Epithelial cell of proximal tubule (primary cell): ENCODE measurements at regions not wholly inside any gene's neighbourhood (a gene's known extent, or its start where the extent isn't known, plus 50 kb on each side); places are given as distances from the start of the nearest gene placed in this dataset.
"Not testable (repeated sequence)": the region's sequence is repeated elsewhere in the genome, so short reads cannot be mapped to it uniquely, and the experiment has no call there.

Source experiments
- DNase-seq: peaks from one replicate; pipeline ENCODE4 v3.0.0-alpha.2; 2011; ENCODE audit warnings: low read depth
- H3K4me3 ChIP-seq: 2 replicates; pipeline ENCODE4 v1.5.1; 2011; ENCODE audit warnings: low read depth, mild to moderate bottlenecking, low read length
- TF ChIP-seq, protein P1 (sequence below): conservative IDR thresholded peaks from 2 replicates; pipeline ENCODE4 v1.5.1; 2012; ENCODE audit warnings: low read depth, mild to moderate bottlenecking, low read length

DNA sequence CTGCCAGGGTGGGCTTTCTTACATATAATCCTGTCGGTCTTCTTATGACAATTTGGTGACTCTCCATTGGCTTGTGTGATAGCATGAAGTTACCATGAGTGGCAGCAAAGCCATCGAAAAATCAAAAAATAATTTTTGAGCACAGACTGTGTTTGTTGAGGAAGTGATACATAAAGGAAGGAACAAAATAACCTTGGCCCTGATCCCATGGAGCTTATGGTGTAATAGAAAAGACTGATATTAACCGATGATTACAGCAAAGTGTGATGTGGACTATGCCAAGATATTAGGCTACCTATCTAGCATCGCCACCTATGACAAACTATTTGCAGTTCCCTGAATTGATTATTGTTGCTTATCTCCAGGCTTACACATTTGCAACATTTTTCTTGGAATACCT is 383.2 kb downstream of the AEBP2 start:
- TF ChIP-seq, protein P1, sequence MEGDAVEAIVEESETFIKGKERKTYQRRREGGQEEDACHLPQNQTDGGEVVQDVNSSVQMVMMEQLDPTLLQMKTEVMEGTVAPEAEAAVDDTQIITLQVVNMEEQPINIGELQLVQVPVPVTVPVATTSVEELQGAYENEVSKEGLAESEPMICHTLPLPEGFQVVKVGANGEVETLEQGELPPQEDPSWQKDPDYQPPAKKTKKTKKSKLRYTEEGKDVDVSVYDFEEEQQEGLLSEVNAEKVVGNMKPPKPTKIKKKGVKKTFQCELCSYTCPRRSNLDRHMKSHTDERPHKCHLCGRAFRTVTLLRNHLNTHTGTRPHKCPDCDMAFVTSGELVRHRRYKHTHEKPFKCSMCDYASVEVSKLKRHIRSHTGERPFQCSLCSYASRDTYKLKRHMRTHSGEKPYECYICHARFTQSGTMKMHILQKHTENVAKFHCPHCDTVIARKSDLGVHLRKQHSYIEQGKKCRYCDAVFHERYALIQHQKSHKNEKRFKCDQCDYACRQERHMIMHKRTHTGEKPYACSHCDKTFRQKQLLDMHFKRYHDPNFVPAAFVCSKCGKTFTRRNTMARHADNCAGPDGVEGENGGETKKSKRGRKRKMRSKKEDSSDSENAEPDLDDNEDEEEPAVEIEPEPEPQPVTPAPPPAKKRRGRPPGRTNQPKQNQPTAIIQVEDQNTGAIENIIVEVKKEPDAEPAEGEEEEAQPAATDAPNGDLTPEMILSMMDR, result no peak
- DNase-seq, result no peak
- no peak overlapping the region for H3K4me3 ChIP-seq

DNA sequence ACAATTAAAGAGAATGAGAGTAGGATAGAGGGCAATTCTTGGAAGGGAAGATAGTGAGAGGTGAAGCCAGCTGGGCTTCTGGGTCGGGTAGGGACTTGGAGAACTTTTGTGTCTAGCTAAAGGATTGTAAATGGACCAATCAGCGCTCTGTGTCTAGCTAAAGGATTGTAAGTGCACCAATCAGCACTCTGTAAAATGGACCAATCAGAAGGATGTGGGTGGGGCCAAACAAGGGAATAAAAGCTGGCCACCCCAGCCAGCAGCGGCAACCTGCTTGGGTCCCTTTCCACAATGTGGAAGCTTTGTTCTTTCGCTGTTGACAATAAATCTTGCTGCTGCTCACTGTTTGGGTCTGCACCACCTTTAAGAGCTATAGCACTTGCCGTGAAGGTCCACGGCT is 384.0 kb downstream of the AEBP2 start:
- not testable (repeated sequence) for H3K4me3 ChIP-seq, DNase-seq

DNA sequence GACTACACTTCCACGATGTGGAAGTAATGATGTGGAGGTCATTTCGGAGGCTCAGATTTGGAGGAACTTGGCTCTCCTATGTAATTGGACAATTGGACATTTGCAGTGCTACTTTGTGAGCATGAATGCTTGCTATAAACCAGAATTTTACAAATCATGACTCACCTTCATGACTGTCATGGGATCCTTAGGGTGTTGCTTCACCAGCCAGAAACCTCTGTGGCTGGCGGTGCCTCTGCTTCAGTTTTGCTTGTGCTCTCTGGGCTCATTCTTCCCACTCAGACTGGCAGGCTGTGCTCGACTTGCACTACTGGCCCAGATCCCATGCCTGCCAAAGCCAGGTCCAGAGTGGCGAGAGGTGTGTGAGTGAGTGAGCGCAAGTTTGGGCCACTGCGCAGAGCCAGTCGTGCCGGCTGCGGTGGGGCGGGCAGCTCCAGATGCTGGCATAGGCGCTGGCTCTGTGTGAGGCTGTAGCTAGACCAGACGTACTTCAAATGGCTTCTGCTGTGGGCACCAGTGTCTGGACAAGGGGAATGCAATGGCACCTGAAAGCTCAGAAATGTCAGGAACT is 387.8 kb downstream of the AEBP2 start:
- TF ChIP-seq, protein P1, result no peak
- DNase-seq, result no peak
- H3K4me3 ChIP-seq, result no peak overlapping the region

DNA sequence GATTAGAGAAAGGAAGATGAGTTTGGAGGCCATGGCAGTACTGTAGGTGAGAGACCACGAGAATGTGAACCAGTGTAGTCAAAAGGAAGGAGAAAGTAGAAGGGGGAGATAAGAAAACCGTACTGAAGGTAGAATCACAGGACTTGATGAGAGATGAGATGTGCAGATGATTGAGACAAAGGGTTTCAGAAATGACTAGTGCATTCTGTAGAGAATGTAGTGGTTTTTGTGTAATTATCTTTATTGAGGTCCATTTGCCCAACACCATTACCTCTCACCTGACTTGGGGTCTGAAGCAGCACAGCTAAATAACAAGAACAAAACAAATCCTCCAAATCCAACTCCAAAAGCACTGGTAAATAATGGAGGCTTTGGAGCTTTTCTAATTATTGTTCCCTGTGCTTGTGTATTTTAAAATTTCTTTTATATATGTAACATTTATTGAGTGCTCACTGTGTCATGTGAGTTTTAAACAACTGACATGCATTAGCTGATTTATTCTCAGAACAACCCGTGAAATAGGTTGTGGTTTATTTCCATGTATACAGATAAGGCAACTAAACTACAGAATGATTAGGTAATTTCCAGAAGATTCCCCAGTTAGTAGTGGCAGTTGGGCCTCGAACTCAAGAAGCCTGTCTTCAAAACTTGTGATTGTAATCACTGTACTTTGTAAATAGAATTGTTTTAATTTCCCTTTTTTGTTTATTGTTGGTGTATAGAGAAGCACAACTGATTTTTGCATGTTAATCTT is 390.0 kb downstream of the AEBP2 start:
- TF ChIP-seq, protein P1, result no peak
- no peak for DNase-seq
- no peak overlapping the region for H3K4me3 ChIP-seq

DNA sequence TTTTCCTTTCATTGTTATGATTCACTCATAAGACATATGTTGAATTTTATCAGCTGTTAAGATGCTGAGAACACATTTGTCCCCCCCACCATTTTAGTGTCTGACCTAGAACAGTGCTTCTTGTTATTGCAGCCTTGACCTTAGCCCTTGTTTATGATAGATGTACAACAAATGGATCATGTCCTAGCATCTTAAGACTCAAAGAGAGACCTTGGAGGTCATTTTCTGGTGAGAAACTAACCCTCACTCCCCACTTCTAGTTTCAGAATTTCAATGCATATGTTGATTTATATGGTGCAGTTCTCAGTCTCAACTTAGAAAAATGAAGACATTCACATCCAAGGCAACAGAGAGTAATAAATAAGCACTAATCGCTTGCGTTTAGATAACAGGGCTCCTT is 391.2 kb downstream of the AEBP2 start:
- DNase-seq, result no peak
- no peak overlapping the region for H3K4me3 ChIP-seq
- TF ChIP-seq, protein P1, result no peak

DNA sequence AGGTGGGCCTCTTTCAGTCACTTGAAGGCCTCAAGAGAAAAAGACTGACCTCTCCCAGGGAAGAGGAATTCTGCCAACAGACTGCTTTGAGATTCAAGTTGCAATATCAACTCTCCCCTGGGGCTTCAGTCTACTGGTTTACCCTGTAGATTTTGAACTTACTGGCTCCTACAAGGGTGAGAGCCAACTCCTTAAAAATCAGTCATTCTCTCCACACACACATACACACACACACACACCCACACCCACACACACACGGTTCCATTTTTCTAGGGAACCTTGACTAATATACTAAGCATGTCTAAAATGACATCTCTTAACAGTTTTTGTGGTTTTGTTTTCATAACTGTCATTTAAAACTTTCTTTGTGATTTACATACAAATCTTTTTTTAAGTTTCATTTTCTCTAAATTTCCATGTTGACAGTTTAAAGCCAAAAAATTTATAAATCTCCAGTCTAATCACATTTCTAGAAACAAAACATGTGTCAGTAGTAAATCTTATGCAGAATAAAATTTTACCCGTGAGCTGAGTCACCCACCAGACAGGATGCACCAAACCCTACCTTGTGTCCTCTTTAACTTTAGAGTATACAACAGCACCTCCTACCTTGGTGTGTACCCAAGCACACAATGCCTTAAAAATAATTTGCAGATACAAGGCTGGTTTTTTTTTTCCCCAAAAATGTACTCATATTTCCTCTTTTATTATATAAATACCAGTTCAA is 394.6 kb downstream of the AEBP2 start:
- TF ChIP-seq, protein P1, result no peak
- DNase-seq, result no peak

DNA sequence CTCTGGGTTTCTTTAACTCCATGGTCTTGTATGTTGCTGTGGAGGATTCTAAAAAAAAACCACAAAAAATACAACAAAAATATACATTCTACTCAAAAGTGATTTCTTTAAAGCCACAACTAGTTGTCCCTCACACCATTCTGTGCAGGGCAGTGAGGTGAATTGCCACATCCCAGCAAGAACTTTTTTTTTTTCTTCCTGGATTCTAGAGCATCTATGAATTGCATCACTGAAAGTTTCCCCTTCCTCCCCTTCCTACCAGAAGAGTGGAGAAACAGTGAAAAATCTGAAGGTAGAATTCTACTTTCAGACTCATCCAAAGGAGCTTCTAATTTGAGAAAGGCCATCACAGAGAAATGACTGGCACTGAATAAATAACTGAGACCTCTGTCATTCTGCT is 395.3 kb downstream of the AEBP2 start:
- DNase-seq, result no peak
- H3K4me3 ChIP-seq, result no peak overlapping the region
- TF ChIP-seq, protein P1, result no peak

More for the DNA sequence above, 394.6 kb downstream of the AEBP2 start:
- no peak overlapping the region for H3K4me3 ChIP-seq
